ENCODE measurements at regions not wholly inside any gene's neighbourhood (a gene's known extent, or its start where the extent isn't known, plus 50 kb on each side); places are given as distances from the start of the nearest gene placed in this dataset.

DNA sequence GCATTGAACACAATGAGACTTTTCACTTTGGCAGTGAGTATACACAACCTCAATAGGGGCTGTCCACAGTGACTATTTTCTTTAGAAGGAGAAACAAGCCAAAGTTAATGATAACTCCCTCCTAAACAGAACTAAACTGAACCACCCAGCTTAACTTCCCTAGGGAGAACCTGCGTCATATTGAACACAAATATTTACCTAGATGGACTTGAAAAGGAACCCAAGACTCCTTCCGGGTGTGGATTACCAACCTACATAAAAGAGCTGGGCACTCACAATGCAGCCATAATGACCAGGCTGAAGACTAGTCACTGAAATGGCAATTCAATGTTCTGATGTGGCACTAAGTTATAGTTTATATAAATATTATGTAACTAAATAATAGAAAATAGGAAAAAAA, 160.6 kb downstream of the IBTK start:
- H3K27me3 ChIP-seq (ENCODE audit: insufficient read depth, poor library complexity, severe bottlenecking), result no peaks in the 10 kb centered on the region
- TF ChIP-seq, protein P1, sequence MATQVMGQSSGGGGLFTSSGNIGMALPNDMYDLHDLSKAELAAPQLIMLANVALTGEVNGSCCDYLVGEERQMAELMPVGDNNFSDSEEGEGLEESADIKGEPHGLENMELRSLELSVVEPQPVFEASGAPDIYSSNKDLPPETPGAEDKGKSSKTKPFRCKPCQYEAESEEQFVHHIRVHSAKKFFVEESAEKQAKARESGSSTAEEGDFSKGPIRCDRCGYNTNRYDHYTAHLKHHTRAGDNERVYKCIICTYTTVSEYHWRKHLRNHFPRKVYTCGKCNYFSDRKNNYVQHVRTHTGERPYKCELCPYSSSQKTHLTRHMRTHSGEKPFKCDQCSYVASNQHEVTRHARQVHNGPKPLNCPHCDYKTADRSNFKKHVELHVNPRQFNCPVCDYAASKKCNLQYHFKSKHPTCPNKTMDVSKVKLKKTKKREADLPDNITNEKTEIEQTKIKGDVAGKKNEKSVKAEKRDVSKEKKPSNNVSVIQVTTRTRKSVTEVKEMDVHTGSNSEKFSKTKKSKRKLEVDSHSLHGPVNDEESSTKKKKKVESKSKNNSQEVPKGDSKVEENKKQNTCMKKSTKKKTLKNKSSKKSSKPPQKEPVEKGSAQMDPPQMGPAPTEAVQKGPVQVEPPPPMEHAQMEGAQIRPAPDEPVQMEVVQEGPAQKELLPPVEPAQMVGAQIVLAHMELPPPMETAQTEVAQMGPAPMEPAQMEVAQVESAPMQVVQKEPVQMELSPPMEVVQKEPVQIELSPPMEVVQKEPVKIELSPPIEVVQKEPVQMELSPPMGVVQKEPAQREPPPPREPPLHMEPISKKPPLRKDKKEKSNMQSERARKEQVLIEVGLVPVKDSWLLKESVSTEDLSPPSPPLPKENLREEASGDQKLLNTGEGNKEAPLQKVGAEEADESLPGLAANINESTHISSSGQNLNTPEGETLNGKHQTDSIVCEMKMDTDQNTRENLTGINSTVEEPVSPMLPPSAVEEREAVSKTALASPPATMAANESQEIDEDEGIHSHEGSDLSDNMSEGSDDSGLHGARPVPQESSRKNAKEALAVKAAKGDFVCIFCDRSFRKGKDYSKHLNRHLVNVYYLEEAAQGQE (IDR thresholded peaks at IDR 0.05; ENCODE audit: insufficient replicate concordance, low read depth), result no peak
- no peak for TF ChIP-seq POLR2AphosphoS5 (IDR thresholded peaks at IDR 0.05; ENCODE audit: low read depth)
- no peak for TF ChIP-seq GABPA (IDR thresholded peaks at IDR 0.05; ENCODE audit: low read depth)
- no peak for TF ChIP-seq SPI1 (IDR thresholded peaks at IDR 0.05; ENCODE audit: borderline replicate concordance, low read depth)
- TF ChIP-seq, protein P2, sequence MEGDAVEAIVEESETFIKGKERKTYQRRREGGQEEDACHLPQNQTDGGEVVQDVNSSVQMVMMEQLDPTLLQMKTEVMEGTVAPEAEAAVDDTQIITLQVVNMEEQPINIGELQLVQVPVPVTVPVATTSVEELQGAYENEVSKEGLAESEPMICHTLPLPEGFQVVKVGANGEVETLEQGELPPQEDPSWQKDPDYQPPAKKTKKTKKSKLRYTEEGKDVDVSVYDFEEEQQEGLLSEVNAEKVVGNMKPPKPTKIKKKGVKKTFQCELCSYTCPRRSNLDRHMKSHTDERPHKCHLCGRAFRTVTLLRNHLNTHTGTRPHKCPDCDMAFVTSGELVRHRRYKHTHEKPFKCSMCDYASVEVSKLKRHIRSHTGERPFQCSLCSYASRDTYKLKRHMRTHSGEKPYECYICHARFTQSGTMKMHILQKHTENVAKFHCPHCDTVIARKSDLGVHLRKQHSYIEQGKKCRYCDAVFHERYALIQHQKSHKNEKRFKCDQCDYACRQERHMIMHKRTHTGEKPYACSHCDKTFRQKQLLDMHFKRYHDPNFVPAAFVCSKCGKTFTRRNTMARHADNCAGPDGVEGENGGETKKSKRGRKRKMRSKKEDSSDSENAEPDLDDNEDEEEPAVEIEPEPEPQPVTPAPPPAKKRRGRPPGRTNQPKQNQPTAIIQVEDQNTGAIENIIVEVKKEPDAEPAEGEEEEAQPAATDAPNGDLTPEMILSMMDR (IDR thresholded peaks at IDR 0.05; ENCODE audit: insufficient read depth, low read length), result no peak
- no peak overlapping the region for H3K27ac ChIP-seq (replicated peaks)
- no peak overlapping the region for H3K4me3 ChIP-seq (replicated peaks; ENCODE audit: insufficient read depth, low read length)
- no peak for DNase-seq (ENCODE audit: low read depth in 1 of 2, low spot score in 1 of 2)

DNA sequence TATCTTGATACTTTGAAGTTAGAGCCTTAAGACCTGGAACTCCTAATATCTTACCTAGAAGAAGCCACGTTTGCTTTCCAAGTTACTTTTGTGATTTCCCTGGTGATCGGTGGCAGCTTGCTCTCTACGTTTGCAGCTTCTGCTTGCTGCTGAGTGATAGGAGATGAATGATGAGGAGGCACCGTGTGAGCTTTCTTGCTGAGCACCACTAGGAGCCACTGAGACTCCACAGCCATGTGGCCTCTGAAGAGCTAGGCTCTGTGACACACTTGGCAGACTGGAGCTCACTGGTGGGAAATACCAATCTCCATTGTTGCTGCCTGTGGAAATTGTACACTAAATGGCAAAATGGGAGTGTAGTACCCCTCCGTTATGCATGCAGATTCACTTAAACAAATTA, 161.8 kb downstream of the IBTK start:
- TF ChIP-seq POLR2AphosphoS5 (IDR thresholded peaks at IDR 0.05; ENCODE audit: low read depth) (no peak), GABPA (IDR thresholded peaks at IDR 0.05; ENCODE audit: low read depth) (no peak), SPI1 (IDR thresholded peaks at IDR 0.05; ENCODE audit: borderline replicate concordance, low read depth) (no peak)
- TF ChIP-seq, protein P1 (IDR thresholded peaks at IDR 0.05; ENCODE audit: insufficient replicate concordance, low read depth), result no peak
- TF ChIP-seq, protein P2 (IDR thresholded peaks at IDR 0.05; ENCODE audit: insufficient read depth, low read length), result no peak
- no peak overlapping the region for H3K27ac ChIP-seq (replicated peaks)
- no peak overlapping the region for H3K4me3 ChIP-seq (replicated peaks; ENCODE audit: insufficient read depth, low read length)
- DNase-seq (ENCODE audit: low read depth in 1 of 2, low spot score in 1 of 2), result no peak
- no peaks in the 10 kb centered on the region for H3K27me3 ChIP-seq (ENCODE audit: insufficient read depth, poor library complexity, severe bottlenecking)

DNA sequence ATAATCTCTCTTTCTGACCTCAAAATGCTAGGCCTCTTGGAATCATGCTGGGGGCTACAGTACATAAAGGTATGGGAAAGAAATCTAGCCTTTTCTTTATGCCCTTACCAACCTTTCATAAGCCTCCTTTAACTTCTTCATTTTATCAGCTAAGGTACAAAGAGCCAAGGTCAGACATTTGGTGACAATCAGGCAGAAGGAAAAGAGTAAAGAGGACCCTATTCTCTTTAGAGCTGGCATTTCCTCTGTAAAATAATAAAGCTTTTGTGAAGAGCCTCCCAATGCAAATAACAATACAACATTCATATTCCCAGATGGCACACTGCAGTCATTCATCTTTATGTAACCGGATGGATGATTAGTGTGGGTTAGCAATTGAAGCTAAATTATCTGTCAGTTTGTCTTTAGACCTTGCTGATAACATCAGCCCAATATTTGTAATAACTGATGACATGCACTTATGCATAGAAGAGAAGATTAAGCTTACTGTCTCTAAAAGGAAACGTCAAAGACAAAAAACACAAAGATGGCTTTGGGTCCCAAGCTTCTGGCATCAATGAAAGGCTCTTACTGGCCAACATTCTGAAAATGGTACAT, 163.1 kb downstream of the IBTK start:
- Histone ChIP-seq H3K27me3 (ENCODE audit: insufficient read depth, poor library complexity, severe bottlenecking) (no peaks in the 10 kb centered on the region), H3K4me3 (replicated peaks; ENCODE audit: insufficient read depth, low read length) (no peak overlapping the region), H3K27ac (replicated peaks) (no peak overlapping the region)
- DNase-seq (ENCODE audit: low read depth in 1 of 2, low spot score in 1 of 2), result no peak
- TF ChIP-seq GABPA (IDR thresholded peaks at IDR 0.05; ENCODE audit: low read depth) (no peak), POLR2AphosphoS5 (IDR thresholded peaks at IDR 0.05; ENCODE audit: low read depth) (no peak), SPI1 (IDR thresholded peaks at IDR 0.05; ENCODE audit: borderline replicate concordance, low read depth) (no peak)
- TF ChIP-seq, protein P2 (IDR thresholded peaks at IDR 0.05; ENCODE audit: insufficient read depth, low read length), result no peak
- TF ChIP-seq, protein P1 (IDR thresholded peaks at IDR 0.05; ENCODE audit: insufficient replicate concordance, low read depth), result no peak

Measured in HL-60 (cell line).